ENCODE measurements at regions not wholly inside any gene's neighbourhood (a gene's known extent, or its start where the extent isn't known, plus 50 kb on each side); places are given as distances from the start of the nearest gene placed in this dataset.

DNA sequence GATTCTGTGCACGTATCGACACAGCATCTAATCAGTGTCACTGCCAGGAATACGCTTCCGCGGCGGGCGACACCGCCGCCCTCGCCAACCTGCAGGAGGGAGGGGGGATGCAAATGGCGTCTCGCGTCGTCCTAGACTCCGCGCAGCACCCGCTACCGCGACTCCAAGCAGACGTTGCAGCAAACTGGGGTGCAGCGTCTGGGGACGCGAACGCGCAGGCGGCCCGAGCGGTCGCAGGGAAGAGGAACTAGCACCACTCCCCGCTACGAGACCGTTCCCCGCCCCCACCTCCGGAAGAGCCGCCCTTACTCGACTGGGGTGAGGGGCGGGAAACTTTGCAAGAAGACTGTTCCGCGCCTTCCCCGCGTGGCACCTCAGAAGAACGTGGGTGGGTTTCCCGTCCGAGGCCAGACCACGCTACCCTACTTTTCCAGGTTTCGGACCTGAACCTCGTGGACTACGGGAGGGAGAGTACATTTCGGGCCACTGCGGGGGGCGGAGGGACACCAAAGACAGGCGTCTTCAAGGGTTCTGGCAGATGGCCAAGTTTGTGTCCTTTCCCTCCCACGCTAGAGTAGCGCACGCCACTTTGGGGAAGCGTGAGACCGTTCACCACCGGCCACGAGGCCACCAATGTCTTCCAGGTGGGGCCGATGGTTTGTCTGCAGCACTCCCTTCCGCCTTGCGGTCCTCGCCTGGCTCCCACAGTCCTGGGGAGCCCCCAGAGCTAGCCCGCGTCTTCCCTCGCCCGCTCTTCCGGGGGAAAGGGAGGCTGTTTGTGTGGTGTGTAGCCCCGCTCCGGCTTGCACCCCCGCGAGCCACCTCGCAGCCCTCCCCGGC lies 78.0 kb upstream of the BCOR start:
- DNase-seq = peak; percentile 82

- DNase-seq = peak; percentile 83
These were observed 77.2 kb upstream of the BCOR start for GRCh38 chrX:40174854-40175510.

DNA sequence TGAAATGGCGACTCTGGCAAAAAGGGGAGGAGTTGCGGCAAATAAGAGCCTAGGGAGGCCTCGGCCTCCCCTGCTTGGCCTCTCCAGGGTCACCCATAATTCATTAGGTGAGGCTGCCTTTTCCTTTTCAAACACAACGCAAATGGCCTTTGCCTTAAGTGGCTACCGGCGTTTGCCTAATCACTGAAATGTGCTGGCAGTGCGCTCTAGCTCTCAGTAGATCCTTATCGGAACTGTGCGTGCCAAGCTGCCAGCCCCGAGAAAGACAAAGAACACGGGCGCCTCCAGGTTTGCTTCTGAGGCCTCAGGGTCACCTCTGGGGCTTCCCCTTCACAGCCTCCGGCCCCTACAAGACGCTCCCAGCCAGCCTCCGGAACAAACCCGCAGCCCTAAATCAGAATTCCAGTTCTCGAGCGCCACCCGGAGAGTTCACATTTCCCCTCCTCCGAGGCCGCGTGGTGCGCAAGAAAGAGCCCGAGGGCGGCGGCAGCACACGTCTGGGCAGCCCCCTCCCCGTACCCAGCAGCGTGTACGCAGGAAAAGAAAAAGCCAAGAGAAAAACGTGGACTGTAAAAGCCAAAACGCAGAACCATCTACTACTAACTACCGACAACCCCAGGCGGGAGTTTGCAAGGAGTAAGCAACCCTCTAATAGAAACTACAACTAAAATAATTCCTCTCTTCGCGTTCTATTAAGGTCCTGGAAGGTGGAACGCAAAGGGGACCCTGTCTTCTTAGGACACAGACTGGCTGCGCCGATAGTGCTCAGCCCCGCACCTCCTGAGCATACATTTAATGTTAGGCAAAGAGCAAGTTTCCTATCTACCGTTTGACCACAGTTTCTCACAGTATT lies 76.5 kb upstream of the BCOR start:
- DNase-seq = peak; percentile 58

DNA sequence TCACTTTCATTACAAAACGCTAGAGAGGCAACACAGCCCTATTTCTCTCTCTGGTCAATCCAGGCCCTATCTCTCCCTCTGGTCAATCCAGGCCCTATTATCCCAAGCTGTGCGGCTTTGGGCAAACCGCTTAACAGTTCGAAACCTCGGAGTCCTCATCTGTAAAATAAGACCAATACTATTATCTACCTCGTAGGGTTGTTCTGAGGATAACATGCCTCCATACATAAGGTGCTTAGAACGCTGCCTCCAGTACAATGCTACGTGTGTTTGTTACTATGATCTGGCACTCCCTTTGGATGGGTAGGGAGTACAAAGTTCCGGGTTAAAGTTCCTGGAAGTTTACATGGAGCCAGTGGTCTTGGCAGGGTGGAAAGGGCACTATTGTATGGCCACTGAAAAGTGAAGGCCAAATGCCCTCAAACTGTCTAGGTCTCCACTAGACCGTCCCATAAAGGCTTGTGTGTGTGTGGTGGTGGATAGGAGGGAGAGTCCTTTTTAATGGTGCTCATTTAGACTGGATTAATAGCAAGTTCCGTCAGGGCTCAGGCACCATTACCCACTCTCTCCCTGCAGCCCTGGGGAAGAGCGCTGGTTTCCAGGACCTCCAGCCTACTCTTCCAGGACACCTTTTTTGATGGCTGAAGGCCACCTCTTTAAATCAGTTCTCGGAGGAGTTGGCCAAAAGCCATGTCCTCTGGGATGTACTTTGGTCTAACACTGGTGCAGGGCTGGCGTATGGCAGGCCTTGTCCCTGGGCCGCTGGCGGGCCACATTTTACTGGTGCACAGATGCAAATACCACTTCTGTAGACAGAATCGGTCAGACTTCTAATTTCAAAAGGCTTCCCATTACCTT lies 75.6 kb upstream of the BCOR start:
- DNase-seq = no peak

DNA sequence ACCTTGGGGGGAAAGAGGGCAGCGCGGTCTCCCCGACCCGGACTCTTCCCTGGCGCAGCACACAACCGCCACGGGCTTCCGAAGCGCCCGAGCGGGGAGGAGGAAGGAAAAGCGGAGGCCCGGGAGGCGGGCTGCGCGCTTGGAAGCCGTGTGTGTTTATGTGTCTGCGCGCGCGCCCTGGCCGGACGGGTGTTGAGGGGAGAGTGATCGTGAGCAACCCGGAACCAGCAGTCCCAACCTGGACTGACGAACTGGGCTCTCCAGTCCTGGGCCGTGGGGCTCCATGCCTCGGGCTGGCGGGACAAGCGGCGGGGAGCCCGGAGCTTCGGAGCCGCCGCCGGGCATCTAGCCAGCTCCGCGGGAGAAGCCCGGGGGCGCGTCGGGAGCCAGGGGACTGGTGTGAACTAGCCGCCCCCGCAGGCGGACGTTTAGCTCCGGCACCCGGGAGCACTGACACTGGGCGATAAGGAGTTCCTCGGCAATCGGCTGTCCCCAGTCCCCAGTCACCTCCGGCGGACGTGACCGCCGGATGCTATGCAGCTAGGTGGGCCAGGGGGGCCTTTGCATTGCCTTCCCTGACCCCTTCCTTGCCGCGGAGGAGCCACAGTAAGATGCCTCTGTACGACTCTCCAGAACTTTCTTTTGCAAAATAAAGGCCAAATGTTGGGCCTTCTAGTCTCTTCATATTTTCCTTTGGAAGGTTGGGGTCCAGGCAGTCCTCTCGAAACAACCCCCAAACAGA lies 74.8 kb upstream of the BCOR start:
- DNase-seq = peak; percentile 74

DNA sequence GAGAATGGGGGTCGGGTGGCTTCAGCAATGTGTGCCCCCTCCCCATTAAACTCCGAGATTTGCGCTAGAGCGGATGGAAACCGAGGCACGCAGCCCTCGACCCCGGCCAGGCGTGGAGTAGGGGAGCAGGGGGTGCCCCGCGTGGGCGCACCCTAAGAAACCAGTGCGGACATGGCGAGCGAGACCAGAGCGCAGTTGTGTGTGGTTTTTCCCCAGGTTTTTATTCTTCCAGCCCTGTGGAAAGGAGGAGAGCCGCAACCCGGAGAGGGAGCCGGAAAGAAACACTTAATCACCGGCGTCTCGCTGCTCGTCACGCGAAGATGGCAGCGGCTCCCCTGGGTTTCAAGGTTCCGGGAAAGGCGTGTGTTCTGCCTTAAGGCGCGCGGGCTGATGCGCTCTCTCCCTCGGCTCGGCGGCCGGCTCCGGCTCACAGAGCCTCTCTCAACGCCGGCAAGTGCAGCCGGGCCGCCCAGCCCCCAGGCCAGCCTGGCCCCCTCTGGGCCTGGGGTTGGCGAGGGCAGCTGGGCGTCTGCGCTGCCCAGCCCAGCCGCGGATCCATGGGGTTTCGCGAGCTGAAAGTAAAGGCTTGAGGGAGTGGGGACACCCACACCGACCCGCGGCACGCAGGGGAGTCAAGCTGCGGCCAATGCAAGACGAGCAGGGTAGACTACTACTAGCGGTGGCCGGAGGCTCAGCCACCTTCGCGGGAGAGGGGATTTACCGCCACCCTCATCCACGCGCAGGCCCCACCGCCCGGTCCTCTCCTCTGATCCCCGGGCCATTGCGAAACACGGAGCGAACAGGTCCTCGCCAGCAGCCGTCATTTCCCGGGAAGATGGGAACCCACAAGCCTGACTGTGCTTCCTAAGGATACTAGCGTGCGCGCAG lies 74.0 kb upstream of the BCOR start:
- peak; percentile 53 for DNase-seq

- DNase-seq = no peak
These were observed 73.2 kb upstream of the BCOR start for GRCh38 chrX:40170830-40171512.

- peak; percentile 82 for DNase-seq
These were observed 71.7 kb upstream of the BCOR start for GRCh38 chrX:40169193-40170101.

- DNase-seq = no peak
These were observed 70.8 kb upstream of the BCOR start for GRCh38 chrX:40168480-40169011.

- DNase-seq = peak; percentile 51
These were observed 70.2 kb upstream of the BCOR start for GRCh38 chrX:40167850-40168479.

DNA sequence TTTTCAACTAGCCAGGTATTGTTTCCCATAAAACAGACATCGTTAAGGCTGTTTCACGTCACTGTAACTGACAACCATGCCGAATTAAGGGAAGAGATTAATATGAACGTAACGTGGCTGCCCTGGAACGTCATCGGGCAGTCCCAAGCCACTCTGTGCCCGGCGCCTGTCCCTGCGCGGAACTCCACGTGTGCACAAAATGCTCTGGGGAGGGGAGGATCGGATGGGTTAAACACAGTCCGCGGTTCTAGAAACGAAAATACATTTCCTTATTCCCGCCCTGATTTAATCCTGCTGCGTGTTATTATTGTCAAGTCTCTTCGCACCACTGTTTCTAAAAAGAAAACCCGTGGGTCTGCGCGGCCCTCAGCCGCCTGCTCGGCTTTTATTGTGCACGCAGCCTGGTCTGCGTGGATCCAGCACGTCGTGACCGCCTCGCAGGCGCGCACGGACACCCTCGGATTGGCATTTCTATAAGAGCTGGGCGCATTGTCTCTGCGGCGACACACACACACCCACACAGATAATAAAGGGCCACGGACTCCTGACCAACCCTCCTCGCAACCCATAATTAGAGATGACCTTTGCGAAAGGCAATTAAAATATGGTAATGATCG lies 69.6 kb upstream of the BCOR start:
- no peak for DNase-seq

- DNase-seq = no peak
These were observed 68.8 kb upstream of the BCOR start for GRCh38 chrX:40166582-40166981.

GRCh38 chrX:40165861-40166260 lies 68.1 kb upstream of the BCOR start:
- no peak for DNase-seq

DNA sequence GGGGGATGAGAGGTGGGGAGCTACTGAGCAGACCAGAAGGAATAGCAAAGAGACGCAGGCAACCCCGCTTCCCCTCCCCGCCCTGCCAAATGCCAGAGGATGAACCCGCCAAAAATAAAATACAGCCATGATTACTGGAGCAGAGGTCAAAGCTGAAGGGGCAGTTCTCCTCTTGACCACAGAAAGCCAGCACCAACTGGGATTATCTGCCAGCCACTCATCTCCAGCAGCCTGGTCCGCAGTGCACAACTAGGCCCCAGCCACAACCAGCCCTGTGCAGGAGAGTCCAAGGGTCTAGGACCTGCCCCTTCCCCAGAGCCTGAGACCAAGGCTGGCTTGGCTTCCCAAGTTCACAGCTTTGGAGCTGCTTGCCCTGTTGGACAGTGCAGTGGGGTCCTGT lies 67.4 kb upstream of the BCOR start:
- no peak for DNase-seq

DNA sequence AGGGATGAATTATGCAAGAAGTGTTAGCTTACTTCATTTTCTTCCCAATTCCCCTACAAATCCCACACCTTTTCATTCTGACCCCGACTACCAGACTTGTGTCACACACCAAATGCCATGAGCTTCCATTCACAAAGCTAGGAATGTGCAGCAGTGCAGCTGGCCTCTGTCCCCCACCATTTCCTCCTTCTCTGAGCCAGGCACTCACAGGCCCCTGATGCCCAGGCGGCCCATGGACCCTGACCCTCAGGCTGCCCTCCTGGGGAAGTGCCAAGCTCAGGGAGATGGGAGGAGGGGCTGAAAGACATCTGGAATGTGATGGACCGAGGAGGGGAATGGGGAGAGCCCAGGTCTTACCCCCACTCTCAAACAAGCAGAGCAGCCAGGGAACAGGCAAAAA lies 67.0 kb upstream of the BCOR start:
- DNase-seq = no peak

- peak; percentile 49 for DNase-seq
These were observed 60.4 kb upstream of the BCOR start for GRCh38 chrX:40158036-40158706.

All from right hindlimb (tissue), 1 donor.